ENCODE measurements at regions not wholly inside any gene's neighbourhood (a gene's known extent, or its start where the extent isn't known, plus 50 kb on each side); places are given as distances from the start of the nearest gene placed in this dataset.
A peak's percentile ranks its signal among the peaks of the same experiment; 100 is the strongest.

GRCh38 chr4:152166567-152166966 is 369.3 kb downstream of the FBXW7 start:
- TF ChIP-seq CREM (IDR thresholded peaks at IDR 0.05; ENCODE audit: low read depth) (no peak), CTCF (IDR thresholded peaks at IDR 0.05 in 2 of 3, conservative IDR thresholded peaks at IDR 0.05 in 1 of 3; ENCODE audit: control insufficient read depth in 2 of 3, extremely low read depth in 1 of 3, insufficient read depth in 1 of 3, low read depth in 3 of 3, low read length in 3 of 3) (no peak), NRF1 (conservative IDR thresholded peaks at IDR 0.05; ENCODE audit: low read depth, low read length) (no peak), POLR2AphosphoS5 (IDR thresholded peaks at IDR 0.05; ENCODE audit: low read length) (no peak), IRF3 (IDR thresholded peaks at IDR 0.05) (no peak), EP300 (IDR thresholded peaks at IDR 0.05; ENCODE audit: borderline replicate concordance in 1 of 2, control insufficient read depth in 1 of 2, low read depth in 2 of 2, low read length in 2 of 2) (no peak)
- TF ChIP-seq, protein P1, sequence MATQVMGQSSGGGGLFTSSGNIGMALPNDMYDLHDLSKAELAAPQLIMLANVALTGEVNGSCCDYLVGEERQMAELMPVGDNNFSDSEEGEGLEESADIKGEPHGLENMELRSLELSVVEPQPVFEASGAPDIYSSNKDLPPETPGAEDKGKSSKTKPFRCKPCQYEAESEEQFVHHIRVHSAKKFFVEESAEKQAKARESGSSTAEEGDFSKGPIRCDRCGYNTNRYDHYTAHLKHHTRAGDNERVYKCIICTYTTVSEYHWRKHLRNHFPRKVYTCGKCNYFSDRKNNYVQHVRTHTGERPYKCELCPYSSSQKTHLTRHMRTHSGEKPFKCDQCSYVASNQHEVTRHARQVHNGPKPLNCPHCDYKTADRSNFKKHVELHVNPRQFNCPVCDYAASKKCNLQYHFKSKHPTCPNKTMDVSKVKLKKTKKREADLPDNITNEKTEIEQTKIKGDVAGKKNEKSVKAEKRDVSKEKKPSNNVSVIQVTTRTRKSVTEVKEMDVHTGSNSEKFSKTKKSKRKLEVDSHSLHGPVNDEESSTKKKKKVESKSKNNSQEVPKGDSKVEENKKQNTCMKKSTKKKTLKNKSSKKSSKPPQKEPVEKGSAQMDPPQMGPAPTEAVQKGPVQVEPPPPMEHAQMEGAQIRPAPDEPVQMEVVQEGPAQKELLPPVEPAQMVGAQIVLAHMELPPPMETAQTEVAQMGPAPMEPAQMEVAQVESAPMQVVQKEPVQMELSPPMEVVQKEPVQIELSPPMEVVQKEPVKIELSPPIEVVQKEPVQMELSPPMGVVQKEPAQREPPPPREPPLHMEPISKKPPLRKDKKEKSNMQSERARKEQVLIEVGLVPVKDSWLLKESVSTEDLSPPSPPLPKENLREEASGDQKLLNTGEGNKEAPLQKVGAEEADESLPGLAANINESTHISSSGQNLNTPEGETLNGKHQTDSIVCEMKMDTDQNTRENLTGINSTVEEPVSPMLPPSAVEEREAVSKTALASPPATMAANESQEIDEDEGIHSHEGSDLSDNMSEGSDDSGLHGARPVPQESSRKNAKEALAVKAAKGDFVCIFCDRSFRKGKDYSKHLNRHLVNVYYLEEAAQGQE (IDR thresholded peaks at IDR 0.05; ENCODE audit: low read depth, low read length) = peak; percentile 85
- TF ChIP-seq, protein P2, sequence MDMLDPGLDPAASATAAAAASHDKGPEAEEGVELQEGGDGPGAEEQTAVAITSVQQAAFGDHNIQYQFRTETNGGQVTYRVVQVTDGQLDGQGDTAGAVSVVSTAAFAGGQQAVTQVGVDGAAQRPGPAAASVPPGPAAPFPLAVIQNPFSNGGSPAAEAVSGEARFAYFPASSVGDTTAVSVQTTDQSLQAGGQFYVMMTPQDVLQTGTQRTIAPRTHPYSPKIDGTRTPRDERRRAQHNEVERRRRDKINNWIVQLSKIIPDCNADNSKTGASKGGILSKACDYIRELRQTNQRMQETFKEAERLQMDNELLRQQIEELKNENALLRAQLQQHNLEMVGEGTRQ (IDR thresholded peaks at IDR 0.05; ENCODE audit: borderline replicate concordance, low read depth, low read length) = no peak

All from GM12878 (cell line).